DMS 273 (cell line): ENCODE measurements at regions not wholly inside any gene's neighbourhood (a gene's known extent, or its start where the extent isn't known, plus 50 kb on each side); places are given as distances from the start of the nearest gene placed in this dataset.
A peak's percentile ranks its signal among the peaks of the same experiment; 100 is the strongest.

Experiments
- DNase-seq: peaks from one replicate; lab custom pipeline; 2025; ENCODE audit not compliant: unreplicated experiment; lab: John Stamatoyannopoulos, UW

GRCh38 chr5:167507463-167508233 is 783.8 kb upstream of the WWC1 start:
- DNase-seq, result no peak

GRCh38 chr5:167509076-167509475 is 782.4 kb upstream of the WWC1 start:
- no peak for DNase-seq

GRCh38 chr5:167511276-167511675 is 780.2 kb upstream of the WWC1 start:
- no peak for DNase-seq

GRCh38 chr5:167512111-167512510 is 779.3 kb upstream of the WWC1 start:
- no peak for DNase-seq

GRCh38 chr5:167513381-167513780 is 778.1 kb upstream of the WWC1 start:
- DNase-seq, result no peak

GRCh38 chr5:167514461-167514860 is 777.0 kb upstream of the WWC1 start:
- DNase-seq, result no peak

GRCh38 chr5:167525004-167525403 is 766.4 kb upstream of the WWC1 start:
- peak; percentile 2 for DNase-seq

GRCh38 chr5:167528651-167529050 is 762.8 kb upstream of the WWC1 start:
- DNase-seq, result no peak

- DNase-seq, result no peak
These were observed 760.9 kb upstream of the WWC1 start for GRCh38 chr5:167530548-167530947.

- no peak for DNase-seq
These were observed 757.3 kb upstream of the WWC1 start for GRCh38 chr5:167533814-167534795.

- no peak for DNase-seq
These were observed 751.7 kb upstream of the WWC1 start for GRCh38 chr5:167539747-167540146.

- DNase-seq, result no peak
These were observed 745.2 kb upstream of the WWC1 start for GRCh38 chr5:167546270-167546669.

- no peak for DNase-seq
These were observed 739.1 kb upstream of the WWC1 start for GRCh38 chr5:167552356-167552755.

- DNase-seq, result no peak
These were observed 737.9 kb upstream of the WWC1 start for GRCh38 chr5:167553511-167553910.

- DNase-seq, result no peak
These were observed 736.7 kb upstream of the WWC1 start for GRCh38 chr5:167554564-167555290.

- DNase-seq, result no peak
These were observed 735.8 kb upstream of the WWC1 start for GRCh38 chr5:167555565-167556166.

- no peak for DNase-seq
These were observed 734.1 kb upstream of the WWC1 start for GRCh38 chr5:167557359-167557758.

- no peak for DNase-seq
These were observed 729.6 kb upstream of the WWC1 start for GRCh38 chr5:167561796-167562195.

- no peak for DNase-seq
These were observed 727.2 kb upstream of the WWC1 start for GRCh38 chr5:167564275-167564674.

GRCh38 chr5:167565189-167565954 is 726.1 kb upstream of the WWC1 start:
- DNase-seq, result peak; percentile 4
